Activated CD4-positive, alpha-beta memory T cell treated with anti-CD3 and anti-CD28 coated beads, Interleukin-2, amount 10 ng/mL, durations not matched to agents 7 days and 5 days (primary cell): ENCODE measurements at regions not wholly inside any gene's neighbourhood (a gene's known extent, or its start where the extent isn't known, plus 50 kb on each side); places are given as distances from the start of the nearest gene placed in this dataset.
"Not testable (repeated sequence)": the region's sequence is repeated elsewhere in the genome, so short reads cannot be mapped to it uniquely, and the experiment has no call there.

Experiments
- CTCF ChIA-PET: fragments of 350-600 bp; sonication (Branson Sonifier 250); formaldehyde crosslinking; loops from one replicate; lab custom pipeline; 2021; ENCODE audit warnings: antibody characterized with exemption, inconsistent platforms; lab: Charles Lee
- POLR2A ChIA-PET: fragments of 350-600 bp; sonication (Branson Sonifier 250); formaldehyde crosslinking; loops from one replicate; lab custom pipeline; 2021; ENCODE audit warnings: antibody characterized with exemption; lab: Charles Lee
- DNase-seq: peaks from one replicate; pipeline ENCODE4 v3.0.0-alpha.2; 2020
- H3K27ac Mint-ChIP-seq: one replicate; pipeline ENCODE4 v1.8.0; 2021; ENCODE audit warnings: mild to moderate bottlenecking, mixed read lengths
- H3K27me3 Mint-ChIP-seq: one replicate; pipeline ENCODE4 v1.8.0; 2021; ENCODE audit warnings: mixed read lengths
- H3K36me3 Mint-ChIP-seq: one replicate; pipeline ENCODE4 v1.8.0; 2021; ENCODE audit warnings: low read depth, mixed read lengths
- H3K4me1 Mint-ChIP-seq: one replicate; pipeline ENCODE4 v1.8.0; 2021; ENCODE audit warnings: mixed read lengths
- H3K4me3 Mint-ChIP-seq: one replicate; pipeline ENCODE4 v1.8.0; 2021; ENCODE audit warnings: mild to moderate bottlenecking, mixed read lengths
- H3K9me3 Mint-ChIP-seq: one replicate; pipeline ENCODE4 v1.8.0; 2021; ENCODE audit warnings: mixed read lengths

DNA sequence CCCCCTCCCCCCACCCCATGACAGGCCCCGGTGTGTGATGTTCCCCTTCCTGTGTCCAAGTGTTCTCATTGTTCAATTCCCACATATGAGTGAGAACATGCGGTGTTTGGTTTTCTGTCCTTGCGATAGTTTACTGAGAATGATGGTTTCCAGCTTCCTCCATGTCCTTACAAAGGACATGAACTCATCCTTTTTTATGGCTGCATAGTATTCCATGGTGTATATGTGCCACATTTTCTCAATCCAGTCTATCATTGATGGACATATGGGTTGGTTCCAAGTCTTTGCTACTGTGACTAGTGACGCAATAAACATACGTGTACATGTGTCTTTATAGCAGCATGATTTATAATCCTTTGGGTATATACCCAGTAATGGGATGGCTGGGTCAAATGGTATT is 95.6 kb downstream of the PRR15 start:
- DNase-seq, H3K27ac Mint-ChIP-seq, POLR2A ChIA-PET, H3K36me3 Mint-ChIP-seq, H3K4me3 Mint-ChIP-seq, H3K9me3 Mint-ChIP-seq, CTCF ChIA-PET, H3K27me3 Mint-ChIP-seq, H3K4me1 Mint-ChIP-seq: not testable (repeated sequence)

GRCh38 chr7:29662899-29663298 is 99.3 kb downstream of the PRR15 start:
- CTCF ChIA-PET, H3K9me3 Mint-ChIP-seq, POLR2A ChIA-PET, H3K4me3 Mint-ChIP-seq, H3K4me1 Mint-ChIP-seq, H3K36me3 Mint-ChIP-seq, H3K27me3 Mint-ChIP-seq, H3K27ac Mint-ChIP-seq, DNase-seq: not testable (repeated sequence)

DNA sequence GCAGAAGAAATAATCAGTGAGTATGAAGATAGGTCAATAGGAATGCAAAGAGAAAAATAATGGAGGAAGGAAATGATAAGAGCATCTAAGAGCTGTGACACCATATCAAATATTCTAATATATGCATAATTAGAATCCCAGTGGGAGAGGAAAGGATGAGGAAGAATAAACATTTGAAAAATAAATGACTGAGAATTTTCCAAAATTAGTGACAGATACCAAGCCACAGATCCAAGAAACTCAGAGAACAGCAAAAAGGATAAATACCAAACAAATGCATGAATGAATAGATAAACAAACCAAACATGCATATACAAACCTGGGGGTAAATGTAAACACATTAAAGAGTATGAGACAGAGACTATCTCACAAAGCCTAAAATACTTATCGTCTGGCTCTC is 101.4 kb downstream of the PRR15 start:
- H3K4me1 Mint-ChIP-seq, POLR2A ChIA-PET, H3K9me3 Mint-ChIP-seq, H3K27me3 Mint-ChIP-seq, H3K36me3 Mint-ChIP-seq, CTCF ChIA-PET, DNase-seq, H3K27ac Mint-ChIP-seq, H3K4me3 Mint-ChIP-seq: not testable (repeated sequence)

DNA sequence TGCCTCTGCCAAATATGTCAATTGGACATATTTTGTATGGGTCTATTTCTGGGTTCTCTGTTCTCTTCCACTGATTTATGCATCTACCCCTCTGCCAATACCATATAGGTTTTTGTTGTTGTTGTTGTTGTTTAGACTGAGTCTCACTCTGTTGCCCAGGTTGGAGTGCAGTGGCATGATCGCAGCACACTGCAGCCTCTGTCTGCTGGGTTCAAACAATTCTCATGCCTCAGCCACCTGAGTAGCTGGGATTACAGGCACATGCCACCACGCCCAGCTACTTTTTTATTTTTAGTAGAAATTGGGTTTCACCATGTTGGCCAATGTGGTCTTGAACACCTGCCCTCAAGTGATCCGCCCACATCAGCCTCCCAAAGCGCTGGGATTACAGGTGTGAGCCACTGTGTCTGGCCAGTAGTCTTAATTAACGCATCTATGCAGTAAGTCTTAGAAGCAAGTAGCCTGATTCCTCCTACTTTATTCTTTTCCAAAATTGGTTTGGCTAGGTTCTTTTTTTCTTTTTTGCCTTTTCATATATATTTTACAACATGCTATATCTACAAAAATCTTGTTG is 103.5 kb downstream of the PRR15 start:
- H3K36me3 Mint-ChIP-seq, DNase-seq, H3K9me3 Mint-ChIP-seq, CTCF ChIA-PET, H3K27me3 Mint-ChIP-seq, H3K4me3 Mint-ChIP-seq, H3K27ac Mint-ChIP-seq, H3K4me1 Mint-ChIP-seq, POLR2A ChIA-PET: not testable (repeated sequence)

- H3K36me3 Mint-ChIP-seq, DNase-seq, H3K4me3 Mint-ChIP-seq, H3K27me3 Mint-ChIP-seq, POLR2A ChIA-PET, CTCF ChIA-PET, H3K27ac Mint-ChIP-seq, H3K9me3 Mint-ChIP-seq, H3K4me1 Mint-ChIP-seq: not testable (repeated sequence)
These were observed 107.7 kb downstream of the PRR15 start for GRCh38 chr7:29671286-29671685.

GRCh38 chr7:29673635-29674034 is 110.0 kb downstream of the PRR15 start:
- POLR2A ChIA-PET, H3K4me1 Mint-ChIP-seq, H3K27ac Mint-ChIP-seq, H3K9me3 Mint-ChIP-seq, CTCF ChIA-PET, H3K36me3 Mint-ChIP-seq, DNase-seq, H3K27me3 Mint-ChIP-seq, H3K4me3 Mint-ChIP-seq: not testable (repeated sequence)

DNA sequence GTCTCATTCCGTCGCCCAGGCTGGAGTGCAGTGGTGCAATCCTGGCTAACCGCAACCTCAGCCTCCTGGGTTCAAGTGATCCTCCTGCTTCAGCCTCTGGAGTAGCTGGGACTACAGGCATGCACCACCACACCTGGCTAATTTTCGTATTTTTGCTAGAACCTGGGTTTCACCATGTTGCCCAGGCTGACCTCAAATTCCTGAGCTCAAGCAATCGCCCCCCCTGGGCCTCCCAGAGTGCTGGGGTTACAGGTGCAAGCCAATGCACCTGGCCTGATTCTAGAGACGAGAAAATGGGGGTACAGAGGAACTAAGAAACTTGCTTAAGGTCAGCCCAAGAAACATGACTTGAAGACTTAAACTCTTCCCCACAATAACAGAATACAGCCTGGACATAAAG is 111.0 kb downstream of the PRR15 start:
- H3K4me1 Mint-ChIP-seq, CTCF ChIA-PET, POLR2A ChIA-PET, H3K36me3 Mint-ChIP-seq, H3K9me3 Mint-ChIP-seq, H3K27me3 Mint-ChIP-seq, DNase-seq, H3K27ac Mint-ChIP-seq, H3K4me3 Mint-ChIP-seq: not testable (repeated sequence)

DNA sequence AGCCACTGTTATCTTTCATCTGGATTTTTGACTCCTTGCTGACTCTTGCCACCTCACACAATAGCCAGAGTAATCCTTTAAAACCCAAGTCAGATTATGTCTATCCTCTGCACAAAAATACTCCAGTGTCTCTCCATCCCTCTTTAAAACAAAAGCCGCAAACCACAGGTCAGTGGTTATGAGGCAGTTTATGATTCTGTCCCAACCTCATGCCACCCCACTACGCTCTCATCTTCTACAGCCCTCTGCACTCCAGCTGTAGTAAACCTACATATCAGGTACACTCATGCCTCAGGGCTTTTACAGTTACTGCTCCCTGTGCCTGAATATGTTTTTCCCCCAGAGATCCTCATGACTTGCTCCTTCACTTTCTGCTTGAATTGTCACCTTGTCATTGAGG is 113.6 kb downstream of the PRR15 start:
- H3K27ac Mint-ChIP-seq, H3K4me1 Mint-ChIP-seq, H3K9me3 Mint-ChIP-seq, H3K36me3 Mint-ChIP-seq, CTCF ChIA-PET, POLR2A ChIA-PET, DNase-seq, H3K4me3 Mint-ChIP-seq: not testable (repeated sequence)
- peaks cover 18% of the 10 kb centered on the region for H3K27me3 Mint-ChIP-seq

- H3K36me3 Mint-ChIP-seq, H3K9me3 Mint-ChIP-seq, H3K4me1 Mint-ChIP-seq, H3K4me3 Mint-ChIP-seq, DNase-seq, H3K27ac Mint-ChIP-seq, POLR2A ChIA-PET, CTCF ChIA-PET: not testable (repeated sequence)
- peaks cover 23% of the 10 kb centered on the region for H3K27me3 Mint-ChIP-seq
These were observed 116.3 kb downstream of the PRR15 start for GRCh38 chr7:29679963-29680362.

DNA sequence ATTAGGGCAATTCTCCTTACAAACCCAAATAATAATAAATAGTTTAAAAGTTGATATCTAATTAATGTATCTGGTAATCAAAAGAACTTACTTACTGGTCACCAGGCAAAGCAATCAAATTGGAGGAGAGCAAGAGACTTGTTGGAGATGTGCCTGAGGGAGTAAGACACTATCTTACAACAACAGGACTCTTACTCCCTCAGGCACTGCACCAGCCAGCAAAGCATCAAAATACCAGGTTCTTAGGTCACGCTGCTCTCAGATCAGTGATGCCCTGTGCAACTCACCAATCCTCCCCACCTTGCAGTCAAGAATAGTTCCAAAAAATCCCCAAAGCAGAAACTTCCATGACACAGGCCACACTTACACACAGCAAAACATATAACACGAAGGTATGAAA is 117.0 kb downstream of the PRR15 start:
- H3K4me3 Mint-ChIP-seq, H3K9me3 Mint-ChIP-seq, H3K27ac Mint-ChIP-seq, H3K36me3 Mint-ChIP-seq, DNase-seq, CTCF ChIA-PET, POLR2A ChIA-PET, H3K4me1 Mint-ChIP-seq: not testable (repeated sequence)
- peaks cover 24% of the 10 kb centered on the region for H3K27me3 Mint-ChIP-seq

GRCh38 chr7:29684151-29684786 is 120.6 kb downstream of the PRR15 start:
- H3K4me3 Mint-ChIP-seq = peak overlapping the region; percentile 66
- POLR2A ChIA-PET, H3K4me1 Mint-ChIP-seq, DNase-seq, H3K9me3 Mint-ChIP-seq, CTCF ChIA-PET, H3K27ac Mint-ChIP-seq, H3K36me3 Mint-ChIP-seq: not testable (repeated sequence)
- peaks cover 43% of the 10 kb centered on the region for H3K27me3 Mint-ChIP-seq

DNA sequence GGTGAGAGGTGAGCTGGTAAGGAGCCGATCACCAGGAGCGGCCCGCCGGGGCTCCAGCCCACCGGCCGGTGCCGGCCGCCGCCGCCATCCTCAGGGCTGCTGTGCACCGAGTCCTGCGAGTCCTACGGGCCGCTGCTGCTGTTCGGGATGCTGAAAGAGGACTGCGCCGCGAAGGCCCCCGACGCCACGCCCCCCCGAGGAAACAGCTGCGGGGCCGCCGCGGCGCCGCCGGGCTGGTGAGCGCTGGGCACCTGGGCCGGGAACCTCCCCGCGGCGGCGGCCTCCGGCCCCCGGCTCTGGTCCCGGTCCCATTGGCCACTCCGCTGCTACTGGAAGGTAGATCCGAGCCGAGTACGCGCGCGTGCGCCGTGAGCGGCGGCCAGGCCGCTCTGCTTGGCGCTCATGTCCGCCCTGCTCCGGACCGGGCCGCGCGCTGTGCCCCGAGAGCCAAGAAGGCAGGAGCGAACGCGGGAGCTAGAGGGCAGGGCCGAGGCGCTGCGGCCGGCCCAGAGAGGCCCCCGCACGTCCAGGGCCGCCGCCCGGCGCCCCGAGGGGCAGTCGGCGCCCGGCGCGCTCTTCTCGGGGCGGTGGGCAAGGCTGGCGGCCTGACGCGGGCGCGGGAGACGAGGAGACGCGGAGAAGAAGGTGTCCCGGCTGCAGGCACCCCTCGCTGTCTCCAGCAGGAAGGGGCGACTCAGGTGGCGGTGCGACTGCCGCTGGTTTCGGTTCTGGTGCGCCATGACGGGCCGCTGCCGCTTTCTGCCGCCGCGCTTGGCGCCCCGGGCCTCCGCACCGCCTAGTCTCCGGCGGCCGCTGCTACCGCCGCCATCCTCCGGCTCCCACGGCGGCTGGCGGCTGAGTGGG is 121.3 kb upstream of the WIPF3 start:
- DNase-seq = peak; percentile 42
- peaks cover 45% of the 10 kb centered on the region for H3K27me3 Mint-ChIP-seq
- H3K4me1 Mint-ChIP-seq = peaks cover 5% of the 10 kb centered on the region
- ChIA-PET POLR2A (no interaction called here), CTCF (no interaction called here)
- H3K4me3 Mint-ChIP-seq = peak overlapping the region; percentile 71
- H3K36me3 Mint-ChIP-seq = no peaks in the 10 kb centered on the region
- H3K27ac Mint-ChIP-seq = no peak overlapping the region
- H3K9me3 Mint-ChIP-seq = no peaks in the 10 kb centered on the region

DNA sequence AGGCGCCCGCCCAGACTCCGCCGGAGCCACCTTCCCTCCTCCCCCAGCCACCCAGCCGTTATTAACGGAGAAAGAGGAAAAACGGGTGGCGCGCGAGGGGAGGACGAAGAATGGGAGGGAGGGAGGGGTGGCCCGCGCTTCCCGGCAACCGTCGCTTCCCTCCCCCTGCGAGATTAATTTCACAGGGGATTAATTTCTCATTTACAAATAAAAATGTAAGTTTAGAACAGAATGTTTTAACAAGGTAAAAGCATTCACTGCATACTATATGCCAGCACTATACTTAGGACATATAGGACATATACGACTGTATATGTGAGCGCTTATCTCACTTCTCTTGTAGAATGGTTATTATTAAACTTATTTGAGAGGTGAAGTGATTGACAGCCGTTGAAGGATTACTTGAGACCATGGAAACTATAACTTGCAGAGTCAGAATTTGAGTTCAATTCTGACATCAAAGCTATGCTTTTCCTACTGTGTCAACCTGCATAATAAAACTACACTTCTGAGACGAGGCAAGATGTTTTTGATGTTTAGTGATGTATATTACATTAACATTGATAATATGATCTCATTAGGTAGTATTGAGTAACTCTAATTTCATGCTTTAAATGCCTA is 120.5 kb upstream of the WIPF3 start:
- POLR2A ChIA-PET, H3K4me1 Mint-ChIP-seq, DNase-seq, H3K36me3 Mint-ChIP-seq, H3K27ac Mint-ChIP-seq, H3K9me3 Mint-ChIP-seq: not testable (repeated sequence)
- Mint-ChIP-seq H3K27me3 (peaks cover 45% of the 10 kb centered on the region), H3K4me3 (peak overlapping the region; percentile 48)
- CTCF ChIA-PET = interaction anchor here (0.7 kb wide), 1 partner anchor 389 kb away, joined by 3 read pairs; no protein-coding TSS in a partner anchor
